ENCODE measurements at regions not wholly inside any gene's neighbourhood (a gene's known extent, or its start where the extent isn't known, plus 50 kb on each side); places are given as distances from the start of the nearest gene placed in this dataset.

DNA sequence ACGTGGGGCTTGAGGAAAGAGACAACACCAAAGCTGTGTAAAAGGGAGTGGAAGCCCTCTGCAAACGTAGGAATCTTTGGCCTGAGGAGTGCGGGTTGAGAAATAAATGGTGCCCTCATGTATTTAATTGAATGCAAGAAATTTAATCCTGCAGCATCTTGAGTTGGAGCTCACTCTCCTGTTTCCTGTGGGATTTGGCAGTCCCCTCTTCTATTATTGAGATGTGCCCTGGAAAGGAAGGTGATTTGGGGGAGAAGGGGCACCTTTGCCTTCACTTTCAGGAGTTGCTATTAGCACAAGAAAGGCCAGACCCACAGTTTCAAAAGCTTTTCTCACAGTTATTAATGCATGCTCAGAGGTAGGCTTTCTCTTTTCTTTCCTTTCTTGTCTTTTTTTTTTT, 201.4 kb upstream of the HDDC2 start:
- H3K9ac ChIP-seq (ENCODE audit: insufficient read depth in 1 of 2, low read depth in 2 of 2, low read length in 2 of 2): no peak overlapping the region
- no peak for TF ChIP-seq TEAD1 (CRISPR knock-in tag; IDR thresholded peaks at IDR 0.05)
- no peaks in the 10 kb centered on the region; a peak in 1 of 5 replicates for H3K27me3 ChIP-seq (ENCODE audit: control insufficient read depth in 2 of 2, insufficient read depth in 2 of 2, low read length in 2 of 2)
- H3K4me1 ChIP-seq (replicated peaks in 1 of 2; ENCODE audit: control insufficient read depth in 2 of 2, insufficient read depth in 2 of 2, low read length in 2 of 2): no peaks in the 10 kb centered on the region
- H3K9me1 ChIP-seq (ENCODE audit: control insufficient read depth, insufficient read depth, low read length): no peaks in the 10 kb centered on the region
- DNase-seq (ENCODE audit: extremely low read depth in 1 of 4, low spot score in 3 of 4) (no peak), ATAC-seq (no peak), FAIRE-seq (no peak)
- no peaks in the 10 kb centered on the region for H3K36me3 ChIP-seq (ENCODE audit: control insufficient read depth, insufficient read depth, low read length)
- H2AFZ ChIP-seq (ENCODE audit: low read depth, low read length): no peak overlapping the region
- intact Hi-C loops (cut with micrococcal nuclease) (no loop called here), in situ Hi-C loops (cut with MboI) (no loop called here)
- POLR2A ChIA-PET: interaction anchor here (1.0 kb wide), 1 partner anchor 10 kb away, joined by 3 read pairs; no protein-coding TSS in a partner anchor
- BruUV-seq (replicated peaks): no TSS peak
- 0% methylated on average over 3 of the region's 3 CpGs for WGBS (ENCODE audit: insufficient coverage, low coverage, missing lambda C conversion rate)
- no peaks in the 10 kb centered on the region for H4K20me1 ChIP-seq (replicated peaks; ENCODE audit: control insufficient read depth, insufficient read depth, low read length)
- CTCF ChIA-PET (ENCODE audit: low intra/inter-chr PET ratio): no interaction called here
- no peaks in the 10 kb centered on the region for H3K79me2 ChIP-seq (ENCODE audit: control insufficient read depth, insufficient read depth, low read length)
- no peak overlapping the region for H3K4me2 ChIP-seq (ENCODE audit: insufficient read depth, low read length)
- no peak overlapping the region for H3K4me3 ChIP-seq
- H3K27ac ChIP-seq (ENCODE audit: extremely low read depth, low read depth, low read length): no peak overlapping the region
- H3K9me3 ChIP-seq (replicated peaks; ENCODE audit: control insufficient read depth, insufficient read depth, low read depth, low read length): no peaks in the 10 kb centered on the region

- intact Hi-C loops (cut with micrococcal nuclease): no loop called here
- FAIRE-seq (no peak), ATAC-seq (no peak), DNase-seq (ENCODE audit: extremely low read depth in 1 of 4, low spot score in 3 of 4) (no peak)
- Histone ChIP-seq H3K27me3 (ENCODE audit: control insufficient read depth in 2 of 2, insufficient read depth in 2 of 2, low read length in 2 of 2) (no peaks in the 10 kb centered on the region; a peak in 1 of 5 replicates), H3K4me2 (ENCODE audit: insufficient read depth, low read length) (no peak overlapping the region), H3K9me3 (replicated peaks; ENCODE audit: control insufficient read depth, insufficient read depth, low read depth, low read length) (no peaks in the 10 kb centered on the region), H3K9ac (ENCODE audit: insufficient read depth in 1 of 2, low read depth in 2 of 2, low read length in 2 of 2) (no peak overlapping the region), H3K36me3 (ENCODE audit: control insufficient read depth, insufficient read depth, low read length) (no peaks in the 10 kb centered on the region), H4K20me1 (replicated peaks; ENCODE audit: control insufficient read depth, insufficient read depth, low read length) (no peaks in the 10 kb centered on the region), H3K79me2 (ENCODE audit: control insufficient read depth, insufficient read depth, low read length) (no peaks in the 10 kb centered on the region), H3K27ac (ENCODE audit: extremely low read depth, low read depth, low read length) (no peak overlapping the region), H3K4me3 (no peak overlapping the region), H3K9me1 (ENCODE audit: control insufficient read depth, insufficient read depth, low read length) (no peaks in the 10 kb centered on the region), H3K4me1 (replicated peaks in 1 of 2; ENCODE audit: control insufficient read depth in 2 of 2, insufficient read depth in 2 of 2, low read length in 2 of 2) (no peaks in the 10 kb centered on the region), H2AFZ (ENCODE audit: low read depth, low read length) (no peak overlapping the region)
- in situ Hi-C loops (cut with MboI): no loop called here
- 0% methylated on average over 4 of the region's 4 CpGs for WGBS (ENCODE audit: insufficient coverage, low coverage, missing lambda C conversion rate)
- ChIA-PET POLR2A (interaction anchor here (1.0 kb wide), 1 partner anchor 8 kb away, joined by 3 read pairs; no protein-coding TSS in a partner anchor), CTCF (ENCODE audit: low intra/inter-chr PET ratio) (no interaction called here)
- BruUV-seq (replicated peaks): no TSS peak
- no peak for TF ChIP-seq ZBTB1 (CRISPR knock-in tag; IDR thresholded peaks at IDR 0.05; ENCODE audit: borderline replicate concordance, low read depth)
- no peak for TF ChIP-seq ZFP91 (CRISPR knock-in tag; IDR thresholded peaks at IDR 0.05)
- no peak for TF ChIP-seq TFAP4 (CRISPR knock-in tag; IDR thresholded peaks at IDR 0.05; ENCODE audit: borderline replicate concordance)
- no peak for TF ChIP-seq ARNT (IDR thresholded peaks at IDR 0.05)
- no peak for TF ChIP-seq NR2C1 (IDR thresholded peaks at IDR 0.05)
- no peak for TF ChIP-seq NR2C1 (tag; IDR thresholded peaks at IDR 0.05)
- TF ChIP-seq MNT (conservative IDR thresholded peaks at IDR 0.05): no peak
- TF ChIP-seq POLR2AphosphoS2 (IDR thresholded peaks at IDR 0.05; ENCODE audit: low read length): no peak
- TF ChIP-seq, protein P1, sequence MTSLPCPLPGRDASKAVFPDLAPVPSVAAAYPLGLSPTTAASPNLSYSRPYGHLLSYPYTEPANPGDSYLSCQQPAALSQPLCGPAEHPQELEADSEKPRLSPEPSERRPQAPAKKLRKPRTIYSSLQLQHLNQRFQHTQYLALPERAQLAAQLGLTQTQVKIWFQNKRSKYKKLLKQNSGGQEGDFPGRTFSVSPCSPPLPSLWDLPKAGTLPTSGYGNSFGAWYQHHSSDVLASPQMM (CRISPR knock-in tag; IDR thresholded peaks at IDR 0.05): no peak
- no peak for TF ChIP-seq NCOA1 (IDR thresholded peaks at IDR 0.05; ENCODE audit: low read depth)
Measured at GRCh38 chr6:125507987-125508655, 206.4 kb upstream of the HDDC2 start.
